ENCODE measurements at regions not wholly inside any gene's neighbourhood (a gene's known extent, or its start where the extent isn't known, plus 50 kb on each side); places are given as distances from the start of the nearest gene placed in this dataset.
"Not testable (repeated sequence)": the region's sequence is repeated elsewhere in the genome, so short reads cannot be mapped to it uniquely, and the experiment has no call there.

DNA sequence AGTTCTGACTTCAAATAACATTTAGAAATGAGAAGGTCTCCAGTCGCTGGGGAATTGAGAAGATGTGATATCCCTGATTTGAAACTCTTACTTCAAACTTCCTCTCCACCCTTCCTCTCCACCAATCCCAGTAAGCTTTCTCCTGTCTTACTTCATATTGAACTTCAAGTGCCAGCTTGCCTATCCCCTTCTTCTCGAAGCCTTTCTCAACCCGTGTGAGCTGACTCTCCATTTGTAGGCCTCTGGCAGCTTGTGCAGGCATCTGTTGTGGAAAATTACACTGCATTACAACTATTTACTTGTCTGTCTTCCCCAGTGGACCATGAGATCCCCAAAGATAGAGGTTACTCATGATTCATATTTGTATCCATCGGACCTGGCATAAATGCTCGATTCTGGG, 280.8 kb upstream of the CDH5 start:
- no peak for DNase-seq

DNA sequence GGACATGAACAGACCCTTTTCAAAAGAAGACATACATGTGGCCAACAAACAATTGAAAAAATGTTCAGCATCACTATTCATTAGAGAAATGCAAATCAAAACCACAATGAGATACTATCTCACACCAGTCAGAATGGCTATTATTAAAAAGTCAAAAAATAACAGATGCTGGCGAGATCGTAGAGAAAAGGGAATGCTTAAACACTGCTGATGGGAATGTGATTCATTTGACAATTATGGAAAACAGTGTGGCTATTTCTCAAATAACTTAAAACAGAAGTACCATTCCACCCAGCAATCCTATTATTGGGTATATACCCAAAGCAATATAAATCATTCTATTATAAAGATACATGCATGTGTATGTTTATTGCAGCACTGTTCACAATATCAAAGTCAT, 281.8 kb upstream of the CDH5 start:
- not testable (repeated sequence) for DNase-seq

DNA sequence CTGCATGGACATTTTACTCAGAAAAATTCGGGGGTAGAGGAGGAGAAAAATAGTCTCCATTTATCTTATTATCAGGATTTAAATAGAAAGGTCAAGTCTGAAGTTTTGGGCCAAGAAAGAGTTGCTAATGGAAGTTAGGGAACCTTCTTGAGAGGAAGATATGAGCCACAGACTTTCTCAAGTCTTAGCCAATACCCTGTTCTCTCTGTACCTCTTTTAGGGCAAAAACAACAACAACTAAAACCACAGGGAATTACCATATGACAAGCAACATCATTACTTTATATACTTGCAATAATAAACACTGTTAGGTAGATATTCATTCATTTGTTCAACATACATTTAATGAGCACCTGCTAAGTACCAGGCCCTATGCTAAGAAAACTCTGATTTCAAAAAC, 282.2 kb upstream of the CDH5 start:
- DNase-seq, result no peak

DNA sequence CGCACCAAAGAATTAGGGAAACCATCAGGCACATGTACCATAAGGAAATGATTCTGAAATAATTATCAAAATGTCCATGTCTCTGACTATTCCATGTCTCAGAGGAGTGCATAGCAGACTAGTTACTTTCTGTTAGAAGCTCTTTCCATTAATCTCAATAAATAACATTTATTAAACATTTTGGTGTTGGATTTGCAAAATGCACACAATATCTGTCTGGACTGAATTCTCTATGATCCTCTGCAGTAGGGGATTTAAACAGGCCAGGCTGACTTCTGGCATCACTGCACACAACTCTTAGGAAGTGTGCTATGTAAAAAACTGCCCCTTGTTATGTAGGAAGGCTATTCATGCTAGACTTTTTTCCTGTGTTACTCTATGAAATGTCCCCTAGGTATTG, 283.3 kb upstream of the CDH5 start:
- DNase-seq, result no peak

DNA sequence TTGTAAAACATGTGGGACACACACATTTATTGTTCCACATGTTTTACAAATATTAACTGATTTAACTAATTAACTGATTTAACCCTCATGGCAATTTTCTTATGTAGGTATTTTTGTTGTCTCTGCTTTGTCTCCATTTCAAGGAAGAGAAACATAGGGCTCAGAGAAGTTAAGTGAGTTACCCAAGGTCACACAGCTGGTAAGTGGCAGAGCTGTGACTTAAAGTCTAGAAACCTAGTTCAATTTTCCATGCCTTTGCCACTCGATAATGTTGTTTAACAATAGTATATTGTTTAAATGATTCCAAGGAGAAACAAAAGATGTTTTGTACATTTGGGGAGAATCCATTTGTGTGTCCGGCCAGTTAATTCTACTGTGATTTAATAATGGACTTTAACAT, 284.1 kb upstream of the CDH5 start:
- no peak for DNase-seq

DNA sequence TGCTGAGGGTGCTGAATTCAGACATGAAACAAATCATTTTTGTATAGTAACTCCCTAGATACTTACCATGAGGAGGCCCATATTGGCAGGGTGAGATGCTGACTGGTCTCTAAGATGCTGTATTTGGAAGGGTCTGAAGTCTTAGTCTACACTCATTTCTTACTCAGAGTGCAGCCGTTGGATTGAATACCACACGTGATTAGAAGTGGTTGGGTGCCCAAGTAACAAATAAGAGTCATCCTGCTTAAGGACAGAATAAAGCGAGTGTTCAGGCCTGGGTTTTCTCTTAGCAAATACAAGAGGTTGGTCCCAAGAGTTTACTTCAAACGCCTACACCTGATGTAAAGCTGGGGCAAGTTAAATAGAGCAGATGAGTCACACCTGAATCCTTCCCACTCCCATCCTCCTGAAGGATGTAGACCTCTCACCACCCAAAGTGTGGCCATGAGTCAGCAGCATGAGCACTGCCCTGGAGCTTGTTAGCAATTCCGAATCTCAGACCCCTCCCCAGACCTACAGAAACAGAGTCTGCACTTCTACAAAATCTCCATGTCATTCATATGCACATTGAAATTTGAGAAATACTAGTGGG, 284.6 kb upstream of the CDH5 start:
- DNase-seq, result no peak

DNA sequence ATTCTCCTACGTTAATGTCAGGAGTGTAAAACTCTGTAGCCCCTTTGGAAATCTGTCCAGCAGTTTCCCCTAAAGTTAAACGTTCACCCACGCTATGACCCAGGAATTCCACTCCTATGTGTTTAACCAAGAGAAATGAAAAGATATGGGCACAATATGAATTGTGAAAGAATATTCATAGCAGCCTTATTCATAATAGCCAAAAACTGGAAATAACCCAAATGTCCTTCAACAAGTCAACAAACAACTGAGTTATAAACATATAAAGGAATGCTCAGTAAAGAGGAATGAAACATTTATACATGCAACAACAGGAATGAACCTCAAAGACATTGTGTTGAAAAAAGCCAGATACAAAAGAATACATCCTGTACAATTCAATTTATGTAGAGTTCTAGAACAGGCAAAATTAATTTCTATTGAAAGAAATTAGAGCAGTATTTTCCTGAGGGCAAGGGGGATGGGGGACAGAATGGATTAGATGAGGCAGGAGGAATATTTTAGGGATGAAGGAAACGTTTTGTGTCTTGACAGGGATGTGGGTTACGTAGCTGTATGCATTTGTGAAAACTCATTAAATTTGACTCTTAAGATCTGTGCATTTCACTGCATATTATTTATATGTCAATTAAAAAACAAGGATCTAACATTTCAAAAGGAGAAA, 286.7 kb upstream of the CDH5 start:
- no peak for DNase-seq

DNA sequence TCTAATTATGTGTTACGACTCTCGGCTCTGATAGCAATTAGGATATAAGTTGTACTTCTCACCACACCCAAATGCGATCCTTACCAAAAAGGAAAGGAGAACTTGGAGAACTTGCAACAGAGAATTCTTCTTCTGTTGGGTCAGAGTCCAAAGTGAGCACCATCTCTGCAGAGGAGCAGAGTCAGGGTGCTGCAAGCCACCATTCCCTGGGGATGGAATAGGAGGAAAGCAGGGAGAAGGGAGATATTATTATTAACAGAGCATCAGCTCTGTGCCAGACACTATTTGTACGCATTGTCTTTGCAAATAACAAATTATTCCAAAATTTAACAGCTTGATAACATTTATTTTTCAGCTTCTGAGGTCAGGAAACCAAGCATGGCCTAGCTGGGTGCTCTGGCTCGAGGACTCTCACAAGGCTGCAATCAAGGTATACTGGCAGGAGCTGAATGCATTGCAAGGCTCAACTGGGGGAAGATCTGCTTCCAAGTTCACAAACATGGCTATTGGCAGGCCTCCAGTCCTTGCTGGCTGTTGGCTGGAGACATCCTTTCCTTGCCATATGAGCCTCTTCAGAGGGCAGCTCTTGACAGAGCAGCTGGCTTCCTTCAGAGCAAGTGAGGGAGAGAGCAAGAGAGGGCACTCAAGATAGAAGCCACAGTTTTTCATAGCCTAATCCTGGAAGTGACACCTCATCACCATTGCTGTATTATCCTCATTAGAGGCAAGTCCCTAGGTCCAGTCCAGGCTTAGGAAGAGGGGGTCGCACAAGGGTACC, 296.2 kb upstream of the CDH5 start:
- no peak for DNase-seq

DNA sequence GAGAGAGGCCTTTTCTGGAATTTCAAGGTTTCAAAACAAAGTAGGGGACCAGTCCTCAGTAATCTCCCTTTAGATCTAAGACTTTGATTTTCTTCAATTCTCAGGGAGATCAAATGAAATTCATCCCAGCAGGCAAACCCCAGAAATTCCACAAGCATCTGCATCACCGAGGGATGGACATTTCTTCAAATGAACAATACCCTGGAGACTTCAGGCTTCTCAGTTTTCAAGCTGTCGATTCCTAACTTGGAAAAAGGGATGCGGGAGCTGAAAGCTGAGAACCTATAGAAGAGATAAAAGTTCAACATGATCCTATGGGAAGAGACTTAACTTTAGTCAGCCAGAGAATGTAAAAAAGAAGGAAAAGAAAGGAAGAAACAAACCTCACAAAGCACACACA, 296.9 kb upstream of the CDH5 start:
- DNase-seq, result no peak

DNA sequence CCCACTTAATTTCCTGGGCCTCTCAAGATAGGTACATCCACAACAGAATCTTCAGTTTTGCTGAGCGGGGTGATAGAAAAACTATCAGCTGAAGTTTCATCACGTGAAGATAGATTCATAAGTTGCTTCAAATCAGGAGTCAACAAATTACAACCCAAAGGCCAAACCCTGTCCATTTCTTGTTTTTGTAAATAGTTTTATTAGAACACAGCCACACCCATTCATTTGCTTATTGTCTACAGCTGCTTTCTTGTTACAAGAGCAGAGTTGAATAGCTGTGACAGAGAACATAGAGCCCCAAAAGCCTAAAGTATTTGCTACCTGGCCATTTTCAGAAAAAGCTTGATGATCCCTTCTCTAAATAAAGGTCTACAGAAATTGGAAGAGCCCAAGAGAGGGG, 300.1 kb upstream of the CDH5 start:
- no peak for DNase-seq

DNA sequence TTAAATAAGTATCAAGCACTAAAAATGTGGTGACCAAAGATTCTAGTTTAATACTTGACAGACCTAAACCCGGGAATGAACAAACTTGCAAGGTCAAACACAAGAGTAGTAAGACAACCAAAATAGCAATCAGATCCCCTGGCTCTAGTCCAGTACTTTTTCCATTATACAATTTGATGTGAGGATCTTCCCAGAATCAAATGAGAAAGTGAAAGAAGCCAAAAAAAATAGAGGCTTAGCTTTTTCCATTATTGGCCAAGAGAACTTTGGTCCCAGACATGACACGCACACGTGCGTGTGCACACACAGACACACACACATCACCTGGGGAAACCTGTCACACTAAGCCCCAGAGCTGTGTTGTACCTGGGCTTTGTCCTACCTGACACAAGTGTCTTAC, 300.6 kb upstream of the CDH5 start:
- DNase-seq, result no peak

DNA sequence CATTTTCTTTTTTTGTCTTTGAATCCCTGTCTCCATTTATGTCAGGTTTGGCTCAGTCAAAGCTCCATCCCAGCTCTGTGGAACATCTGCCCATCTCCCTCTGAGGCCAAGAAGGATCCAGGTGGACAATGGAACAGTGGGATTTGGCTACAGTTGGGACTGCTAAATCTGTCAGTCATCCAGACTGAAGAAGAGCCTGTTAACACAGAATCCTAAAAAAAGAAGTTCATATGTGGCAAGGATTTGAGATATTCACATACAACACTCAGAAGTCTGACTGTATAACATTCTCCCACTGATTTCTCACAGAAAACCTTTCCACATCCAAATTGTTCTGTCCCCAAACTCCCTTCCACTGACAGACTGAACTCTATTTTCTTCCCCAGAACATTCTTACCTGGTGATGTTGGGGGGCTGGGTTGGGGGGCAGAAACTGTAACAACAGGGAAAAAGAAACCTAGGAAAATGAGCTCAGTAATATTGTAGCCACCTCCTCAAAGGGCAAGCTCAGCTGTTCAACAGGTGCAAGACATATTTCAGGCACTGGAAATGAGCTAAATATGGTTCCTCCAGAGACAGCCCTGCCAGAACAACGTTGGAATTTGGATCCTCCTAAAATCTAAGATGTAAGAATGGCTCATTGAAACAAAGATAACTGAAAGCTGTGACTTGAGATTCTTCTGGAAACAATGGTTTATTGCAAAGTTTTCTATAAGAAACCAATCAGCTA, 301.5 kb upstream of the CDH5 start:
- no peak for DNase-seq

DNA sequence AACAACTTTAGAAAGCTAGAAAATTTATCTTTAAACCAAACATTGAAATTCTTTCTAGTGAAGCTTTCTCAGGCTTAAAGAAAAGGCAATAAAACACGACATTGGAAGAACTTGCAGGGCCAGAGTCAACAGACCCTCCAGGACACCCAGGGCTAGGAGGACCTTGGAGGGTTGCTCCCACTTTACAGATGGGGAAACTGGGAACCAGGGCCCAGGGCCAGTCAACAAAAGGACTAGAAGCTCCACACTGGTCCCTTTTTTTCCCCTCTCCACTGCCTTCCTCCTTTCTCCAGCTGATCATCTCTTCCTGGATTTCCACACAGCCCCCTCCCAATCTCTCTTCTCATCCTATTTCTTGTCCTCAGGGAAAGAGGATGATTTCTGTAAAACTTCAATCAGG, 307.7 kb upstream of the CDH5 start:
- no peak for DNase-seq

DNA sequence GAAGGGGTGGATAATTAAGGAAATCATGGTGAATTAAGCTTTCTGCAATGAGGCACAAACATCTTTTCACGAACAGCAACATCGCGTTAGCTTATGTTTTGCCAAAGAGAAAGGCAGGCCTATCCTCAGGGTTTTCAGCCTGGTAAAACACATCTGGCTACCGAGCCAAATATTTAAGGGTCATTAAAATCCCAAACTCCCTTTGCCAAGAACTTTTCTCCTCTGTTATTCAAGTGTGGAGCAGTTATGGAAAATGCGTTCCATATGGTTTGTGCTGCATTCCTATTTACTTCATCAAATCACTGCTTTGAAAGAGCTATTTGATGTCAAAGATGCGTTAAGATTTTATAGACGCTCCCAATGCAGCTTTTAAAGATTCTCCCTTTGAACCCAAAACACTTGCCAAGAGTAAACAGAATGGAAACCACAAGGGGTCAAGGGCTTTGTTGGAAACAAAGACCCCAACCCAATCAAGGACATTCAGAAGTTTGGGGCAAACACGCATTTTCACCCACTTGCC, 308.3 kb upstream of the CDH5 start:
- DNase-seq, result no peak

DNA sequence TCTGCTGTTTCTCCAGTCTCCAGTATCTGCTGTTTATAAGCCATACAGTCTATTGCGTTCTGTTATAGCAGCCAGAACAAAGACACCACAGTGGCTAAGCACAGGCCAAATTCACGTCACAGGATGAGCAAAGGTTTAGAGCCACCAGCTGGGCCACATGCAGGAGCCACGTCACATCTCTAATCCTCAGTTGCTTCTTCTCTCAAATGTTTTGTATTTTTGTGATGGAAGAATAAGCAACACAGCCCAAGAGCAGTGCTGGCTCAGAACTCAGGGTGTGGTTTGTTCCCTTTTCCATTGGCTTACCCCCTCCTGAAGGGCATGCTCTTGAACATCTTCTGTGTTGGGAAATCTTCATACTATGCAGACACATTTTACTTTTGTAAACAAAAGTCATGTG, 309.4 kb upstream of the CDH5 start:
- DNase-seq, result no peak

DNA sequence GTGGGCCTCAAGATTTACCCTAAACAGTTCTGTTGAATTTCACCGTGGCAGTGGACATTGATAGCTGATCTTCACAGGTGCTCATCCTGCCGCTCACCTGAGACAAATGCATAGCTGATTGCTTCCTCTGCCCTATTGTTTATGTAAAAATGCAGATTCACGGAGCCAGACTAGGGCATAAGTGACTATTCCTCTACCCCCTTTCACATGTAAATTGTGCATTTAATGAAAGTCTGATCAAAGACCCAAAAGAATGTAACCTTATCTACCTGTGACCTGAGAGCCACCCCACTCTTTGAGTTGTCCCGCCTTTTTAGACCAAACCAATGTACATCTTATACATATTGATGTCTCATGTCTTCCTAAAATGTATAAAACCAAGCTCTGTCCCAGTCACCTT, 312.4 kb upstream of the CDH5 start:
- DNase-seq, result no peak

DNA sequence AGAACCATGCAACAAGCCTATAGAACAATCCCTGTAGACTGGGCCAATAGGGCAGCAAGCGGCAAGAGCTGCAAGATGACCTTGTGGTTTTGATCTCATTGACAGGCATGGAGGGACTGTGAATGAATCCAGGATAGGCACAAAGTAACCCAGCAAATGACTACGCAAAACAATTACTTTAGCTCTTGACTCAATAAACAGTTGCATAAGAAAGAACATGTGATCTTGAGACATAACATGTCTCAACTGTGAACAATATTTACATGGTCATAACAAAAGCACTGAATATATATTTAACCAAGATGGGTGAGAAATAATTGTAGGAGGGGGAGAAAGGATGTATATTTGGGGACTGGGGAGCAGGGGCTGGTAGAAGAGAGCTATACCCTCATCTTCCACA, 313.7 kb upstream of the CDH5 start:
- DNase-seq, result no peak

DNA sequence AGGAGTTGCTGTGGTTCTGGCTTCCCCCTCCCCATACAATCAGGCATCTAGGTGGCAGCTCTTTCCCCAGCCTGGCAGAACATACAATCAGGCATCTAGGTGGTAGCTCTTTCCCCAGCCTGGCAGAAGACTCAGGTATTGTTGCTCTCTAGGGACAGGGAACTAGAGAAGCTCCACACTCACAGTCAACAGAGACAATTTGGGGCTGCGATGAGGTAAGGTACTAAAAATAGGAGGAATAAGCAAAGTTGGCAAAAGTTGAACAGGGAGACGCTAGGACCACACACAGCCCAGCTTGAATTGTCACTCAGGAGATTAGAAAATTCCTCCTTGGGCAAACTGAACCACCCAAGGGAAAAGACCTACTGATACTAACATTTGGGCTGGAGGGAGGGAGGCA, 315.5 kb upstream of the CDH5 start:
- DNase-seq, result no peak

DNA sequence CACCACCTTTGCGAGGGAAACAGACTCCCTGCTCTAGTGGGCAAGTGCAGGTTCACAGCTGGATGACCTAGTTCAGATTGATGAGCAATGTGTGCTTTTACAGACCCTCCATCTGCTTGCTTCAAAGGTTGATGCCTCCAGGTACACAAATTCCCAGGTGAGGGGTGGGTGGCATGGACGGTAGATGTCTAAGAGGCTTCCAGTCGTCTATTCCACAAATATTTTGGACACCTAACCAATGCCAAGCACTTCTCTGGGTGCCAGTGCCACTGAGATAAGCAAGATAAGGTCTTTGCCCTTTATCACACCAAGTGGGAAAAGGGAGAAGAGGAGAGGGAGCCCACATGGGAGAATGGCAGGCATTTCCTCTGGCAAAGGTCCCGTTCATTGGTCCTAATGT, 316.6 kb upstream of the CDH5 start:
- no peak for DNase-seq

DNA sequence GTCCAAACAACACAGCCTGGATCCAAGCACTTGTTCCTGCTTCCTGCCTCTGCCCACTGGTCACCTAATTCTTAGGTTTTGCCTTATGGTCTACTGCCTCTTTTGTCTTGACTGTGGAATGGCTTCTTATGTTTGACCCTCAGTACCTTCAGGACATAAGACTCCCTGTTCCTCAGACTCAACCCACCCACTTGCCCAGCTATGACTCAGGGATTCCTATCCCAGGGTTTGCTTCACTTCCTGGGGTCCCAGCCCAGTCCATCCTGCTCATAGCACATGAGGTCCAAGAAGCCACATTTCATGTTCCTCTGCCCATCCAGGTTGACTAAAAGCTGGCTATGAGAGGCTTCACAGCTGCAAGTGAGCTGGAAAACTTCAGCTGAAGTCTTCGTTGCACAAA, 320.9 kb upstream of the CDH5 start:
- DNase-seq, result no peak

DNA sequence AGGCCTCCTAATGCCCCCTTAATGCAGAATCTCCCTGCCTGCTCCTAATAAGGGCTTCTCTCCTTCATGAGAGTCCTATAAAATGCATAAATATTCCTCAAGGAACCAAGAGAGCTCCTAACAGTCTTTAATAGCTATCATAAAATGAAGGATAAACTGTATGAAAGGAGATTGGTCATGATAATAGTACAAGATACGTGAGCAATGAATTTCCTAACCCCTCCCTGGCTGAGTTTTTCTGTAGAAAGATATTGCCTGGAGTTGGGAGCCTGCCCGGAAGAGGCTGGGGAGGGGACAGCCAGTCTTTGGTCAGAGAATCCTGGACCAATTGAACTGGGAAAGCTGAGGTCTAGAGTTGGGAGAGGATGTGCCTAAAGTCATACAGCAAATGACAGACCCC, 321.9 kb upstream of the CDH5 start:
- no peak for DNase-seq

DNA sequence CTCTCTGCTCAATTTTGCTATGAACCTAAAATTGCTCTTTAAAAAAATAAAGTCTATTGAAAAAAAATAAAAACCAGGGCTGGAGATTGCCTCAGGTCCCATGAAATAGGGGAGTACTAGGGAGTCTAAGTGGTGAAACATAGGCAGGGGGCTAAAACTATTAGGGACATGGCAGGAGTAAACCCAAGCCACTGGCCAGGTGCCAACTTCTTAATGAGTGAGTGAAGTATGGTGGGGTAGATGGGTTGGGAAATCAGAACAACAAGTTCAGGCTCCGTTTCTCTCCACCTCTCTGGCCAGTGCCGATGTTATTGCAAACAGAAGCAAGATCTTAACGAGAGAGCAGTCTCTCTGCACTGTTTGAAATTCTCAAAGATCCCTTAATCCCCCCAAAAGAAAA, 322.4 kb upstream of the CDH5 start:
- DNase-seq, result no peak

DNA sequence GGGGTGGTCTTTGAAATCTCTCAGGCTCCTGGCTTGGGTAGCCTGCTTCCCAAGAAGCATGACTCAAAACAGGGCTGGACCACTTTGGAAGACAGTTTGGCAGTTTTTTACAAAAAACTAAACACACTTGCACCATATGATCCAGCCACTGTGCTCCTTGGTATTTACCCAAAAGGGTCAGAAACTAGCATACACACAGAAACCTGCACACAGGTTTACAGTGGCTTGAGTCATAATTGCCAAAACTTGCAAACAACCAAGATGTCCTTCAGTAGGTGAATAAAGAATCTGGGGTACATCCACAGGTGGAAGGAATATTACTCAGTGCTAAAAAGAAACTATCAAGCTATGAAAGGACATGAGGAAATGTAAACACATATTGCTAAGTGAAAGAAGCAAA, 323.2 kb upstream of the CDH5 start:
- no peak for DNase-seq

DNA sequence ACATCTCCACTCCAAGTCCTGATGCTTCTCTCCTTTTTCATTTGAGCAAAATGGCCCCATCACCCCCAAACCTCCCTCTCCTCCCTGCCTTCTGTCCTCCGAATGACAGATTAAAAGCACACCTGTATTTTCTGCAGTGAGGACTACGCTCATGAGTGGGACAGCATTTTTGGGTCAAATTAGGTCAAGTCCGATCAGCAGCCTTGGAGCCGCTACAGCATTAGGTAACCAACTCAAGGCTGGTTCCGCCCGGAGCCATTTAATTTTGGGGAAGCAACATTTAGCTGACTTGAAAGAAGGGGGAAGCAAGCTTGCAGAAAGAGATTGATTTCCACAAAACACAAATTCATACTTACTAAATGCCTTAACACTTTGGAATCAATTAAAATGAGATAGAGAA, 324.1 kb upstream of the CDH5 start:
- DNase-seq, result no peak
